AG04449 (cell line): ENCODE measurements at regions not wholly inside any gene's neighbourhood (a gene's known extent, or its start where the extent isn't known, plus 50 kb on each side); places are given as distances from the start of the nearest gene placed in this dataset.

ENCODE experiments used
- CTCF ChIA-PET: fragments of 350-600 bp; formaldehyde crosslinking; extraction: SDS; loops from one replicate; lab custom pipeline; 2021; ENCODE audit warnings: antibody characterized with exemption; lab: Yijun Ruan, JAX
- POLR2A ChIA-PET: fragments of 400-600, 350-600 bp; formaldehyde crosslinking; extraction: SDS; loops from one replicate; lab custom pipeline; 2020; ENCODE audit warnings: antibody characterized with exemption, inconsistent platforms; lab: Yijun Ruan, JAX
- DNase-seq: peaks from one replicate; pipeline ENCODE4 v3.0.0-alpha.2; 2010; ENCODE audit warnings: low read depth, low spot score
- H3K4me3 ChIP-seq: 2 replicates; pipeline ENCODE4 v1.5.1; 2011; ENCODE audit warnings: low read depth, mild to moderate bottlenecking, control low read depth, low read length
- TF ChIP-seq, protein P1 (sequence below): IDR thresholded peaks from one replicate; pipeline ENCODE4 v1.5.1; 2011; ENCODE audit warnings: mild to moderate bottlenecking, moderate library complexity, low read length, control low read depth, inconsistent platforms; ENCODE audit not compliant: insufficient read depth; ENCODE audit errors: missing control alignments

- no peak overlapping the region for H3K4me3 ChIP-seq
- no peak for DNase-seq
- CTCF ChIA-PET: no interaction called here
- TF ChIP-seq, protein P1, sequence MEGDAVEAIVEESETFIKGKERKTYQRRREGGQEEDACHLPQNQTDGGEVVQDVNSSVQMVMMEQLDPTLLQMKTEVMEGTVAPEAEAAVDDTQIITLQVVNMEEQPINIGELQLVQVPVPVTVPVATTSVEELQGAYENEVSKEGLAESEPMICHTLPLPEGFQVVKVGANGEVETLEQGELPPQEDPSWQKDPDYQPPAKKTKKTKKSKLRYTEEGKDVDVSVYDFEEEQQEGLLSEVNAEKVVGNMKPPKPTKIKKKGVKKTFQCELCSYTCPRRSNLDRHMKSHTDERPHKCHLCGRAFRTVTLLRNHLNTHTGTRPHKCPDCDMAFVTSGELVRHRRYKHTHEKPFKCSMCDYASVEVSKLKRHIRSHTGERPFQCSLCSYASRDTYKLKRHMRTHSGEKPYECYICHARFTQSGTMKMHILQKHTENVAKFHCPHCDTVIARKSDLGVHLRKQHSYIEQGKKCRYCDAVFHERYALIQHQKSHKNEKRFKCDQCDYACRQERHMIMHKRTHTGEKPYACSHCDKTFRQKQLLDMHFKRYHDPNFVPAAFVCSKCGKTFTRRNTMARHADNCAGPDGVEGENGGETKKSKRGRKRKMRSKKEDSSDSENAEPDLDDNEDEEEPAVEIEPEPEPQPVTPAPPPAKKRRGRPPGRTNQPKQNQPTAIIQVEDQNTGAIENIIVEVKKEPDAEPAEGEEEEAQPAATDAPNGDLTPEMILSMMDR: no peak
- POLR2A ChIA-PET: no interaction called here
These were observed 415.1 kb downstream of the LRRIQ3 start for GRCh38 chr1:73782901-73783300.

DNA sequence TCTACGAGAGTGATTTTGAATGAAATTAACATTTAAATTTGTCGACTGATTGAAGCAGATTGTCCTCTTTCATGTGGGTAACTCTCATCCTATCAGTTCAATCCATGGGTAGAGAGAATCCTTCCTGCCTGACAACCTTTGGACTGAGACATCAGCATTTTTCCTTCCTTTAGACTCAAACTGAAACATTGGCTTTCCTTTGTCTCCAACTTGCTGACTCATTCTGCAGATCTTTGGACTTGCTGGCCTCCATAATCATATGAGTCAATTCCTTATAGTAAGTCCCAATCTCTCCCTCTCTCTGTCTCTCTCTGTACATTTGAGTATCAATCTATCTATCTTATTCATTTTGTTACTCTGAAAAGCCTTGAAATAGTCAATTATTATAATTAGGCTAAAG is 416.7 kb downstream of the LRRIQ3 start:
- ChIA-PET CTCF (no interaction called here), POLR2A (no interaction called here)
- TF ChIP-seq, protein P1: no peak
- DNase-seq: no peak
- H3K4me3 ChIP-seq: no peak overlapping the region

- POLR2A ChIA-PET: no interaction called here
- TF ChIP-seq, protein P1: no peak
- CTCF ChIA-PET: no interaction called here
- no peak overlapping the region for H3K4me3 ChIP-seq
- DNase-seq: no peak
These were observed 419.5 kb downstream of the LRRIQ3 start for GRCh38 chr1:73778471-73778870.

- ChIA-PET CTCF (no interaction called here), POLR2A (no interaction called here)
- no peak for DNase-seq
- H3K4me3 ChIP-seq: no peak overlapping the region
- TF ChIP-seq, protein P1: no peak
These were observed 422.1 kb downstream of the LRRIQ3 start for GRCh38 chr1:73775896-73776295.

- ChIA-PET POLR2A (no interaction called here), CTCF (no interaction called here)
- no peak overlapping the region for H3K4me3 ChIP-seq
- TF ChIP-seq, protein P1: no peak
- DNase-seq: no peak
These were observed 425.0 kb downstream of the LRRIQ3 start for GRCh38 chr1:73772941-73773340.

DNA sequence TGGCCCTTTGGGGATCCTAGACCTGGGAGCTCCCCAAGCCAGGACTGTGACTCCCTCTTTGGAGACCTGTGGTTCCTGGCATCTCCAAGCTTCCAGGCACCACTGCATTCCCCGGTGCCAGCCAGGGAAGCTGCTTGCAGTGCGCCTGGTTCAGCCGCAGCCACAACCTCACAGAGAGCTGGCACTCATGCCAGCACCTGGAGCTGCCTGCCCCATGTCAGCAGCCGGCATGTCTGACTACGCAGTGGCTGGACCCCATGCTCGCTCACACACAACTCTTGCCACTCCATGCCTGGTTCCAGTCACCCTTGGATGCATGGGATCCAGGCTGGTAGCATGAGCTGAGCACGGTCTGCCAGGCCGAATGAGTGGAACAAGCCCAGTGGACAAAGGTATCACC is 426.6 kb downstream of the LRRIQ3 start:
- no peak overlapping the region for H3K4me3 ChIP-seq
- TF ChIP-seq, protein P1: no peak
- DNase-seq: no peak
- ChIA-PET CTCF (no interaction called here), POLR2A (no interaction called here)
